GM23338 (cell line): ENCODE measurements at regions not wholly inside any gene's neighbourhood (a gene's known extent, or its start where the extent isn't known, plus 50 kb on each side); places are given as distances from the start of the nearest gene placed in this dataset.

Experiments used
- ATAC-seq: fragments of 200-7000 bp; cut with Tn5 transposase; 3 replicates; pipeline ENCODE4 v1.9.1; 2020
- DNase-seq: peaks from one replicate; pipeline ENCODE4 v3.0.0-alpha.2; 2015; ENCODE audit warnings: low spot score
- H2AFZ ChIP-seq: fragments of 200-600 bp; sonication (generic); 2 replicates; pipeline ENCODE4 v1.8.0; 2016; ENCODE audit warnings: antibody characterized with exemption, mild to moderate bottlenecking, moderate library complexity
- H3F3A ChIP-seq: fragments of 200-600 bp; sonication (generic); replicated peaks from 2 replicates; pipeline ENCODE4 v1.8.0; 2017; ENCODE audit warnings: antibody characterized with exemption, mixed run types, low read depth
- H3K27ac ChIP-seq: fragments of 200-600 bp; sonication (generic); 2 replicates; pipeline ENCODE4 v1.6.1; 2016; ENCODE audit warnings: low read depth
- H3K27me3 ChIP-seq: fragments of 200-600 bp; sonication (generic); 2 replicates; pipeline ENCODE4 v1.8.0; 2016; ENCODE audit warnings: mild to moderate bottlenecking, mixed run types, moderate library complexity; ENCODE audit not compliant: insufficient read depth
- H3K36me3 ChIP-seq: fragments of 200-600 bp; sonication (generic); 2 replicates; pipeline ENCODE4 v1.8.0; 2016; ENCODE audit warnings: mild to moderate bottlenecking; ENCODE audit not compliant: insufficient read depth
- H3K4me1 ChIP-seq: fragments of 200-600 bp; sonication (generic); 2 replicates; pipeline ENCODE4 v1.8.0; 2016; ENCODE audit warnings: mild to moderate bottlenecking, moderate library complexity; ENCODE audit not compliant: insufficient read depth
- H3K4me2 ChIP-seq: fragments of 200-600 bp; sonication (generic); 2 replicates; pipeline ENCODE4 v1.7.1; 2017; ENCODE audit warnings: mixed run types
- H3K4me3 ChIP-seq: fragments of 200-600 bp; sonication (generic); 2 replicates; pipeline ENCODE4 v1.6.1; 2016; ENCODE audit warnings: mixed run types
- H3K79me2 ChIP-seq: fragments of 200-600 bp; sonication (generic); replicated peaks from 2 replicates; pipeline ENCODE4 v1.8.0; 2017; ENCODE audit warnings: mild to moderate bottlenecking; ENCODE audit not compliant: insufficient read depth
- H3K9me2 ChIP-seq: fragments of 200-600 bp; sonication (generic); 2 replicates; pipeline ENCODE4 v1.8.0; 2017; ENCODE audit not compliant: insufficient read depth
- H4K20me1 ChIP-seq: fragments of 200-600 bp; sonication (generic); replicated peaks from 2 replicates; pipeline ENCODE4 v1.8.0; 2017; ENCODE audit warnings: mild to moderate bottlenecking; ENCODE audit not compliant: insufficient read depth
- H3K27ac Mint-ChIP-seq: 2 replicates; pipeline ENCODE4 v1.8.0; 2020; ENCODE audit warnings: inconsistent platforms, mild to moderate bottlenecking, moderate library complexity, mixed read lengths
- H3K27me3 Mint-ChIP-seq: 3 replicates; pipeline ENCODE4 v1.8.0; 2022; ENCODE audit warnings: low read depth, mild to moderate bottlenecking, moderate library complexity, mixed read lengths, inconsistent platforms; ENCODE audit not compliant: insufficient read depth, poor library complexity
- H3K36me3 Mint-ChIP-seq: 3 replicates; pipeline ENCODE4 v1.8.0; 2021; ENCODE audit warnings: low read depth, mild to moderate bottlenecking, inconsistent platforms, moderate library complexity, mixed read lengths
- H3K4me1 Mint-ChIP-seq: 3 replicates; pipeline ENCODE4 v1.8.0; 2020; ENCODE audit warnings: mild to moderate bottlenecking, inconsistent platforms, mixed read lengths
- H3K4me3 Mint-ChIP-seq: 3 replicates; pipeline ENCODE4 v1.8.0; 2021; ENCODE audit warnings: moderate library complexity, mild to moderate bottlenecking, inconsistent platforms, mixed read lengths
- H3K9me3 Mint-ChIP-seq: 3 replicates; pipeline ENCODE4 v1.8.0; 2020; ENCODE audit warnings: moderate library complexity, mild to moderate bottlenecking, inconsistent platforms, mixed read lengths
- CREB1 ChIP-seq: fragments of 250-450 bp; sonication (Bioruptor Pico); IDR thresholded peaks from 2 replicates; pipeline ENCODE4 v1.5.0; 2020; ENCODE audit warnings: low read depth, mild to moderate bottlenecking, moderate library complexity
- CTCF ChIP-seq, 2 experiments: fragments of 200-600 bp in 1 of 2; sonication (generic) in 1 of 2; conservative IDR thresholded peaks; 2 replicates each; pipeline versions ENCODE4 v1.5.1 to v1.6.1; 2016 to 2017; ENCODE audit warnings: antibody characterized with exemption in 2 of 2, low read depth in 2 of 2, mild to moderate bottlenecking in 2 of 2, moderate library complexity in 1 of 2
- ETS1 ChIP-seq: IDR thresholded peaks from 2 replicates; pipeline ENCODE4 v1.6.1; 2016; ENCODE audit warnings: antibody characterized with exemption
- EZH2 ChIP-seq: fragments of 200-600 bp; sonication (generic); IDR thresholded peaks from one replicate; pipeline ENCODE4 v1.8.0; 2017; ENCODE audit warnings: antibody characterized with exemption, mild to moderate bottlenecking, low read depth; ENCODE audit not compliant: unreplicated experiment
- EZH2phosphoT487 ChIP-seq: fragments of 200-600 bp; sonication (generic); IDR thresholded peaks from one replicate; pipeline ENCODE4 v1.8.1; 2018; ENCODE audit warnings: antibody characterized with exemption; ENCODE audit not compliant: unreplicated experiment
- JUNB ChIP-seq: IDR thresholded peaks from one replicate; pipeline ENCODE4 v1.6.1; 2016; ENCODE audit warnings: antibody characterized with exemption; ENCODE audit not compliant: unreplicated experiment
- NANOG ChIP-seq: IDR thresholded peaks from 2 replicates; pipeline ENCODE4 v1.6.1; 2016; ENCODE audit warnings: antibody characterized with exemption, borderline replicate concordance
- POLR2AphosphoS5 ChIP-seq: IDR thresholded peaks from 2 replicates; pipeline ENCODE4 v1.6.1; 2016; ENCODE audit warnings: antibody characterized with exemption, low read depth
- REST ChIP-seq: IDR thresholded peaks from one replicate; pipeline ENCODE4 v1.6.1; 2018; ENCODE audit warnings: antibody characterized with exemption; ENCODE audit not compliant: unreplicated experiment
- STAT1 ChIP-seq: IDR thresholded peaks from one replicate; pipeline ENCODE4 v1.6.1; 2016; ENCODE audit warnings: antibody characterized with exemption; ENCODE audit not compliant: unreplicated experiment
- ZNF114 ChIP-seq: fragments of 250-450 bp; sonication (Bioruptor Pico); IDR thresholded peaks from 2 replicates; pipeline ENCODE4 v1.5.0; 2020; ENCODE audit warnings: mild to moderate bottlenecking, moderate library complexity
- ZNF331 ChIP-seq: fragments of 250-450 bp; sonication (Bioruptor Pico); IDR thresholded peaks from 2 replicates; pipeline ENCODE4 v1.5.0; 2020; ENCODE audit warnings: low read depth, mild to moderate bottlenecking, moderate library complexity
- TF ChIP-seq, protein P1 (sequence below): fragments of 250-450 bp; sonication (Bioruptor Pico); IDR thresholded peaks from 2 replicates; pipeline ENCODE4 v1.5.0; 2020; ENCODE audit warnings: mild to moderate bottlenecking, moderate library complexity

- H3K4me1 ChIP-seq, result no peaks in the 10 kb centered on the region
- no peak for ATAC-seq
- H3K27ac ChIP-seq, result no peak overlapping the region
- H3K4me3 ChIP-seq, result no peak overlapping the region
- TF ChIP-seq EZH2 (no peak), CREB1 (no peak), JUNB (no peak), STAT1 (no peak), ZNF114 (CRISPR knock-in tag) (no peak), REST (no peak), ZNF331 (CRISPR knock-in tag) (no peak), POLR2AphosphoS5 (no peak), EZH2phosphoT487 (no peak), ETS1 (no peak), CTCF (conservative IDR thresholded peaks at IDR 0.05; ENCODE audit: low read depth in 2 of 2) (no peak), NANOG (no peak)
- TF ChIP-seq, protein P1, sequence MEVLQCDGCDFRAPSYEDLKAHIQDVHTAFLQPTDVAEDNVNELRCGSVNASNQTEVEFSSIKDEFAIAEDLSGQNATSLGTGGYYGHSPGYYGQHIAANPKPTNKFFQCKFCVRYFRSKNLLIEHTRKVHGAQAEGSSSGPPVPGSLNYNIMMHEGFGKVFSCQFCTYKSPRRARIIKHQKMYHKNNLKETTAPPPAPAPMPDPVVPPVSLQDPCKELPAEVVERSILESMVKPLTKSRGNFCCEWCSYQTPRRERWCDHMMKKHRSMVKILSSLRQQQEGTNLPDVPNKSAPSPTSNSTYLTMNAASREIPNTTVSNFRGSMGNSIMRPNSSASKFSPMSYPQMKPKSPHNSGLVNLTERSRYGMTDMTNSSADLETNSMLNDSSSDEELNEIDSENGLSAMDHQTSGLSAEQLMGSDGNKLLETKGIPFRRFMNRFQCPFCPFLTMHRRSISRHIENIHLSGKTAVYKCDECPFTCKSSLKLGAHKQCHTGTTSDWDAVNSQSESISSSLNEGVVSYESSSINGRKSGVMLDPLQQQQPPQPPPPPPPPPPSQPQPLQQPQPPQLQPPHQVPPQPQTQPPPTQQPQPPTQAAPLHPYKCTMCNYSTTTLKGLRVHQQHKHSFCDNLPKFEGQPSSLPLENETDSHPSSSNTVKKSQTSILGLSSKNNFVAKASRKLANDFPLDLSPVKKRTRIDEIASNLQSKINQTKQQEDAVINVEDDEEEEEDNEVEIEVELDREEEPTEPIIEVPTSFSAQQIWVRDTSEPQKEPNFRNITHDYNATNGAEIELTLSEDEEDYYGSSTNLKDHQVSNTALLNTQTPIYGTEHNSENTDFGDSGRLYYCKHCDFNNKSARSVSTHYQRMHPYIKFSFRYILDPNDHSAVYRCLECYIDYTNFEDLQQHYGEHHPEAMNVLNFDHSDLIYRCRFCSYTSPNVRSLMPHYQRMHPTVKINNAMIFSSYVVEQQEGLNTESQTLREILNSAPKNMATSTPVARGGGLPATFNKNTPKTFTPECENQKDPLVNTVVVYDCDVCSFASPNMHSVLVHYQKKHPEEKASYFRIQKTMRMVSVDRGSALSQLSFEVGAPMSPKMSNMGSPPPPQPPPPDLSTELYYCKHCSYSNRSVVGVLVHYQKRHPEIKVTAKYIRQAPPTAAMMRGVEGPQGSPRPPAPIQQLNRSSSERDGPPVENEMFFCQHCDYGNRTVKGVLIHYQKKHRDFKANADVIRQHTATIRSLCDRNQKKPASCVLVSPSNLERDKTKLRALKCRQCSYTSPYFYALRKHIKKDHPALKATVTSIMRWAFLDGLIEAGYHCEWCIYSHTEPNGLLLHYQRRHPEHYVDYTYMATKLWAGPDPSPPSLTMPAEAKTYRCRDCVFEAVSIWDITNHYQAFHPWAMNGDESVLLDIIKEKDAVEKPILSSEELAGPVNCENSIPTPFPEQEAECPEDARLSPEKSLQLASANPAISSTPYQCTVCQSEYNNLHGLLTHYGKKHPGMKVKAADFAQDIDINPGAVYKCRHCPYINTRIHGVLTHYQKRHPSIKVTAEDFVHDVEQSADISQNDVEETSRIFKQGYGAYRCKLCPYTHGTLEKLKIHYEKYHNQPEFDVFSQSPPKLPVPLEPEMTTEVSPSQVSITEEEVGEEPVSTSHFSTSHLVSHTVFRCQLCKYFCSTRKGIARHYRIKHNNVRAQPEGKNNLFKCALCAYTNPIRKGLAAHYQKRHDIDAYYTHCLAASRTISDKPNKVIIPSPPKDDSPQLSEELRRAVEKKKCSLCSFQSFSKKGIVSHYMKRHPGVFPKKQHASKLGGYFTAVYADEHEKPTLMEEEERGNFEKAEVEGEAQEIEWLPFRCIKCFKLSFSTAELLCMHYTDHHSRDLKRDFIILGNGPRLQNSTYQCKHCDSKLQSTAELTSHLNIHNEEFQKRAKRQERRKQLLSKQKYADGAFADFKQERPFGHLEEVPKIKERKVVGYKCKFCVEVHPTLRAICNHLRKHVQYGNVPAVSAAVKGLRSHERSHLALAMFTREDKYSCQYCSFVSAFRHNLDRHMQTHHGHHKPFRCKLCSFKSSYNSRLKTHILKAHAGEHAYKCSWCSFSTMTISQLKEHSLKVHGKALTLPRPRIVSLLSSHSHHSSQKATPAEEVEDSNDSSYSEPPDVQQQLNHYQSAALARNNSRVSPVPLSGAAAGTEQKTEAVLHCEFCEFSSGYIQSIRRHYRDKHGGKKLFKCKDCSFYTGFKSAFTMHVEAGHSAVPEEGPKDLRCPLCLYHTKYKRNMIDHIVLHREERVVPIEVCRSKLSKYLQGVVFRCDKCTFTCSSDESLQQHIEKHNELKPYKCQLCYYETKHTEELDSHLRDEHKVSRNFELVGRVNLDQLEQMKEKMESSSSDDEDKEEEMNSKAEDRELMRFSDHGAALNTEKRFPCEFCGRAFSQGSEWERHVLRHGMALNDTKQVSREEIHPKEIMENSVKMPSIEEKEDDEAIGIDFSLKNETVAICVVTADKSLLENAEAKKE, result no peak
- no peak for DNase-seq
- Mint-ChIP-seq H3K4me1 (no peaks in the 10 kb centered on the region), H3K27ac (no peak overlapping the region), H3K27me3 (peaks cover 4% of the 10 kb centered on the region), H3K36me3 (no peaks in the 10 kb centered on the region), H3K4me3 (no peak overlapping the region), H3K9me3 (no peaks in the 10 kb centered on the region)
- H2AFZ ChIP-seq, result no peak overlapping the region
- H3K27me3 ChIP-seq, result no peaks in the 10 kb centered on the region
- no peaks in the 10 kb centered on the region for H4K20me1 ChIP-seq
- no peaks in the 10 kb centered on the region for H3F3A ChIP-seq
- H3K4me2 ChIP-seq, result no peak overlapping the region
- H3K79me2 ChIP-seq, result no peaks in the 10 kb centered on the region
- no peaks in the 10 kb centered on the region for H3K36me3 ChIP-seq
- no peaks in the 10 kb centered on the region for H3K9me2 ChIP-seq
Measured at GRCh38 chr5:21143686-21144085, 1155.7 kb upstream of the CDH18 start.
